Tibial artery (tissue), 4 donors: ENCODE measurements at regions not wholly inside any gene's neighbourhood (a gene's known extent, or its start where the extent isn't known, plus 50 kb on each side); places are given as distances from the start of the nearest gene placed in this dataset.

Source experiments
- DNase-seq, 2 donors: peaks; one replicate each; pipeline ENCODE4 v3.0.0-alpha.2; 2019
- H3K27ac ChIP-seq, 2 donors: fragments of 200-600 bp; sonication (generic) in 1 of 2; 1 replicate in 1 of 2; 2 replicates in 1 of 2; pipeline ENCODE4 v1.5.1; 2018 to 2019; ENCODE audit warnings: mild to moderate bottlenecking in 1 of 2
- H3K27me3 ChIP-seq, 2 donors: fragments of 200-600 bp; sonication (generic) in 1 of 2; one replicate each; pipeline versions ENCODE4 v1.5.1 to v1.6.0; 2016 to 2019
- H3K36me3 ChIP-seq, 3 donors: fragments of 200-600 bp; sonication (generic) in 2 of 3; one replicate each; pipeline ENCODE4 v1.5.1; 2016 to 2019; ENCODE audit warnings: mild to moderate bottlenecking in 2 of 3
- H3K4me1 ChIP-seq, 4 donors: fragments of 200-600 bp; sonication (generic) in 2 of 4; 1 replicate in 3 of 4; 2 replicates in 1 of 4; pipeline ENCODE4 v1.5.1; 2016 to 2019
- H3K4me3 ChIP-seq, 2 donors: fragments of 200-600 bp; sonication (generic) in 1 of 2; 1 replicate in 1 of 2; 2 replicates in 1 of 2; pipeline ENCODE4 v1.5.1; 2018 to 2019; ENCODE audit warnings: mild to moderate bottlenecking in 2 of 2
- H3K9me3 ChIP-seq, 3 donors: fragments of 200-600 bp; sonication (generic) in 1 of 3; one replicate each; pipeline ENCODE4 v1.5.1; 2016 to 2019
- intact Hi-C: fragments of 100-400 bp; cut with DNase I; formaldehyde crosslinking; loops from one replicate; pipeline ENCODE4 v1.15.0; 2023; ENCODE audit warnings: low total_unique reads
- TF ChIP-seq, protein P1 (sequence below), 2 experiments: fragments of 200-600 bp in 1 of 2; fragments of 450-650 bp in 1 of 2; IDR thresholded peaks; one replicate each; pipeline ENCODE4 v1.5.1; 2017 to 2019; ENCODE audit warnings: antibody characterized with exemption in 2 of 2, mild to moderate bottlenecking in 1 of 2, moderate library complexity in 1 of 2

DNA sequence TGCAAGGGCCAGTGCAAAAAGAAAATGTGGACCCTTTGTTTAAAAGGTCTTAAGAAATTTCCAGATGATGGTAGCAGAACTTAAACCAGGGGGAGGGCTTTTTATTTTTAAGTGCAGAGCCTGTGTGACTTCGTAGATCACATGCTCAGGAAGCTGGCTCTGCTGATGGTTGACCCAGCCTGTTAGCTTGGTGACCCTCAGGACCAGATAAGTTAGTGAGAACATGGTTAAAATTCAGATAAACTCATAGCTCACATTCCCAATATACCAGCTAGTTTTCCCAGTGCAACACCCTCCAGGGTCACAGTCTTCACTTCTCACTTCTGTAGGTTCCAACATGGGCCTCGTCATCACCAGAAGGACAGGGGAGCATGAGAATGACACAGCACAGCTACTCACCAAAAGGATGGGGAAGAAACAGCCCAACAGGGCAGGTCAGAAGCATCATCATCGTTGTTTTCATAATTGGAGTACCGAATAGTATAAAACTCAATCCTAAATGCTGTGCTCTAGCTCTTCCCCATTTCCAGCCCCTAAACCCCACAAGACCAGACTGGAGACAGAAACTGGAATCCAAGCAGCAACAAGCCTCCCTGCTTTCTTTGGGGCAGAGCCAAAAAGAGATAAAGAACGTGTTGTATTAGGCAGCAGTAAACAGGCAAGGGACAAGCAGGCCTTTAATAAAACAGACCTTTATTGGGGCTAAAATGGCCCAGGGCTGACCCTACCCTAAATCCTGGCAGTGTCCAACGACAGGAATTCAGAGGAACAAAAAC, 102.2 kb upstream of the ANKRD1 start:
- peaks cover 0 to 33% (median 25%) of the 10 kb centered on the region in 4 donors for H3K4me1 ChIP-seq
- no peaks in the 10 kb centered on the region for H3K36me3 ChIP-seq
- no peak overlapping the region for H3K4me3 ChIP-seq
- intact Hi-C loops, result no loop called here
- peak overlapping the region; percentile 63 to 79 for H3K27ac ChIP-seq
- TF ChIP-seq, protein P1, sequence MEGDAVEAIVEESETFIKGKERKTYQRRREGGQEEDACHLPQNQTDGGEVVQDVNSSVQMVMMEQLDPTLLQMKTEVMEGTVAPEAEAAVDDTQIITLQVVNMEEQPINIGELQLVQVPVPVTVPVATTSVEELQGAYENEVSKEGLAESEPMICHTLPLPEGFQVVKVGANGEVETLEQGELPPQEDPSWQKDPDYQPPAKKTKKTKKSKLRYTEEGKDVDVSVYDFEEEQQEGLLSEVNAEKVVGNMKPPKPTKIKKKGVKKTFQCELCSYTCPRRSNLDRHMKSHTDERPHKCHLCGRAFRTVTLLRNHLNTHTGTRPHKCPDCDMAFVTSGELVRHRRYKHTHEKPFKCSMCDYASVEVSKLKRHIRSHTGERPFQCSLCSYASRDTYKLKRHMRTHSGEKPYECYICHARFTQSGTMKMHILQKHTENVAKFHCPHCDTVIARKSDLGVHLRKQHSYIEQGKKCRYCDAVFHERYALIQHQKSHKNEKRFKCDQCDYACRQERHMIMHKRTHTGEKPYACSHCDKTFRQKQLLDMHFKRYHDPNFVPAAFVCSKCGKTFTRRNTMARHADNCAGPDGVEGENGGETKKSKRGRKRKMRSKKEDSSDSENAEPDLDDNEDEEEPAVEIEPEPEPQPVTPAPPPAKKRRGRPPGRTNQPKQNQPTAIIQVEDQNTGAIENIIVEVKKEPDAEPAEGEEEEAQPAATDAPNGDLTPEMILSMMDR (IDR thresholded peaks at IDR 0.05), result no peak
- H3K9me3 ChIP-seq, result no peaks in the 10 kb centered on the region
- H3K27me3 ChIP-seq, result no peaks in the 10 kb centered on the region
- no peak for DNase-seq

DNA sequence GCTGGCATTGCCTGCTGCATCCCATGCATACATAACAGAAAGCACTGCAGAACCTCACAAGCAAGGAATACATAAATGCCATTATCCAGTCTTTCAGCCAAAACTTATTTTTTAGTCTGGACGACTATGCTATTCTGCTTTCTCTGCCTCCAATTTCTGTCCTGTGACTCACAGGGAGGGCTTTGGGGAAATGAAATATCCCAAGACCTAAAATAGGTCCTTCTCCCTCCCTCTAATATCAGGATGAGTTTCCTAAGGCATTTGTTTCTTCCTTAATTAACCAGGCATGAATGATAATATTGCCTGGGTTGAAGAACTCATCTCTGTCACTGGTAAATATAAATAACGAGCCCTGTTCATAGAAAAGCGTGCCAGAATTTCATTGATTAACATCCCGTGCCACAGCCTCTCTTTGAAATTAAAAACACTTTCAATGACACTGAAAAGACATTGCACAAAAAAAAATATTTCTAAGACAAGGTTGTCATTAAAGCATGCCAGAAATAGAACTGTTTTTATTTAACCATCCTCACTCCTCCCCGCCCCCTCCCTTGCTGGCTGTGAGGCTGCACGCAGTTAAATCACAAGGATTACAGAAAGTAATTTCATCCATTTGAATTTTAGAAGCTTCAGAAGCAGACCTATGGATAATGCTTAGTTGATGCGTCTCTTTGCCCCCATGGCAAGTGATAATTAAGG, 103.0 kb upstream of the ANKRD1 start:
- H3K9me3 ChIP-seq, result no peaks in the 10 kb centered on the region
- peaks cover 0 to 33% (median 25%) of the 10 kb centered on the region in 4 donors for H3K4me1 ChIP-seq
- intact Hi-C loops, result no loop called here
- H3K36me3 ChIP-seq, result no peaks in the 10 kb centered on the region
- H3K27me3 ChIP-seq, result no peaks in the 10 kb centered on the region
- peak overlapping the region; percentile 63 to 79 for H3K27ac ChIP-seq
- H3K4me3 ChIP-seq, result no peak overlapping the region
- TF ChIP-seq, protein P1 (IDR thresholded peaks at IDR 0.05), result no peak
- no peak for DNase-seq

DNA sequence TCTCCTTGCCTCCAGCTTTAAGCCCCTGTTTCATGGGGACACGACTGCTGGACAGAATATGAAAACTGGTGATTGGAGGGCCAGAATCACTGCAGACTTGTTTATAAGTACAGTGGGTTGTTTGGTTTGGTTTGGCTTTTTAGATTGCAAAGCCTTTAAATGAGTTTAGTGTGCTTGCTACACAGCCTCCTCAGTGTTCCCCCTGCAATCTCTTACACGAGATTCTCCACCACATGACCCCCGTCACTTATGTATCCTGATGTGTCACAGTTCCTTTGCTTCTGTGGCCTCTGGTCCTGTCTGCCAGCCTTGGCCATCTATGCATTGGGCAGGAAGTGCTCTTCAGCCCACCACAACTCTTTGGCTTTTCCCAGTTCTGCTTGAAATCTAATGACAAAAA, 103.7 kb upstream of the ANKRD1 start:
- Histone ChIP-seq H3K9me3 (no peaks in the 10 kb centered on the region), H3K4me1 (peaks cover 0 to 33% (median 25%) of the 10 kb centered on the region in 4 donors), H3K4me3 (no peak overlapping the region), H3K27ac (peak overlapping the region; percentile 63 to 79), H3K27me3 (no peaks in the 10 kb centered on the region), H3K36me3 (no peaks in the 10 kb centered on the region)
- DNase-seq, result no peak
- TF ChIP-seq, protein P1 (IDR thresholded peaks at IDR 0.05), result no peak
- intact Hi-C loops, result no loop called here

DNA sequence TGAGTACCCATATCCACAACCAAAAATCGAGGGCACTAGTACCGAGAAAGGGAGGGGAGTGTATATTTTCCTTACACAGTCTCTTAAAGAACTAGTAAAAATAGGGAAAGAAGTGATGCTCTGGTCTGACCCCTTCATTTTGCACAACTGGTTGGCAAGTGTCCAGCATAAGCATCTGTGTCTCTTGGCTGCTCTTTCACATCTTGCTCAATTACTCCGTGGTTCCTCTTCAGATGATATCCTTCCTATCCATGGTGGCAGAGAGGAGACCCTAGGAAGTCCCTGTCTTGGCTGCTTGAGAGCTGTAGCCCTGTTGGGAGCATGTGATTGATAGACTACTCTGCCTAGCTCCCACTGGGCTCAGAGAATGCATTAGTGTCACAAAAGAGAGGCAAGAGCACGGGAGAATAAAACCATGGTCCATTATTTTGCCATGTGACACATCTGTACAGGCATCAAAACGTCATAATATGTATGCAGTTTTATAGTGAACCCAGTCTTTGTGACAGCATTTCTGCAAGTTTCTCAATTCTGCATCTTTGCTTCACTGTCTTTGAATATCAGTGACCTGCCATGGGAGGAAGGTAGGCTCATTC, 111.8 kb upstream of the ANKRD1 start:
- Histone ChIP-seq H3K36me3 (no peaks in the 10 kb centered on the region), H3K27me3 (no peaks in the 10 kb centered on the region), H3K27ac (no peak overlapping the region), H3K9me3 (no peaks in the 10 kb centered on the region), H3K4me3 (no peak overlapping the region), H3K4me1 (peaks cover 0 to 34% (median 10%) of the 10 kb centered on the region in 4 donors)
- TF ChIP-seq, protein P1 (IDR thresholded peaks at IDR 0.05), result no peak
- DNase-seq, result peak; percentile 68 to 77
- intact Hi-C loops, result no loop called here

DNA sequence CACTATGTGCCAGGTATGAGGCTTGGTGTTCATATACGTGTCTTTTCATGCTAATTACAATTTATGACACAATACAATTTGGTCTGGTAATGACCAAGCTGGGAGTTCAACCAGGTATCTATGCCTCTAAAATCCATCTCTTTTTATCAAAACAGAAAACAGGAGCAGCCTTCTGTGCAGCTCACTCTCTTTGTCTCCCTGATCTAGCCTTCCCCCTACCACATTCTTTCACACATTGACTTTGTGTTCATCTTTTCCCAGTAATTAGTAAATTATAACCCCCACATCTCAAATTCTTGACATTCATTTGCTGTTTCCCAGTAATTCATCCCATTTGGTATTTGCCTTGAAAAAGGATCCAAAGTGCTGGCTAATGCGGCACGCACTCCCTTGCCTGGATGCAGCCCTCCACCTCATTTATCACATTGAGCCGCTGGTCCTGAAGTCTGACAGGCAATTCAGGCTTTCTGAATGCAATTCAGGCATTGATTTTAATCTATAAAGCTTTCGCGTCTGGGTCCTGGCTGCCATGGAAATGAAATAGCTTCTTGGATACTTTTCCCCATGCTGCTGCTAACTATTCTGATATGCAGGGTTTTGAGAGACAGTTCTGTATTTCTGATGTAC, 112.5 kb upstream of the ANKRD1 start:
- H3K4me1 ChIP-seq, result peaks cover 0 to 34% (median 10%) of the 10 kb centered on the region in 4 donors
- no peak for DNase-seq
- intact Hi-C loops, result no loop called here
- H3K9me3 ChIP-seq, result no peaks in the 10 kb centered on the region
- no peaks in the 10 kb centered on the region for H3K27me3 ChIP-seq
- H3K36me3 ChIP-seq, result no peaks in the 10 kb centered on the region
- no peak overlapping the region for H3K4me3 ChIP-seq
- H3K27ac ChIP-seq, result no peak overlapping the region
- TF ChIP-seq, protein P1 (IDR thresholded peaks at IDR 0.05), result no peak
